Hepatocyte (in vitro differentiated cells): ENCODE measurements at regions not wholly inside any gene's neighbourhood (a gene's known extent, or its start where the extent isn't known, plus 50 kb on each side); places are given as distances from the start of the nearest gene placed in this dataset.
"Not testable (repeated sequence)": the region's sequence is repeated elsewhere in the genome, so short reads cannot be mapped to it uniquely, and the experiment has no call there.

Experiments used
- DNase-seq: peaks from one replicate; pipeline ENCODE4 v3.0.0-alpha.2; 2016; ENCODE audit warnings: low spot score
- H2AFZ ChIP-seq: fragments of 200-600 bp; sonication (generic); 2 replicates; pipeline ENCODE4 v1.6.0; 2016; ENCODE audit warnings: antibody characterized with exemption, mild to moderate bottlenecking
- H3K27ac ChIP-seq: fragments of 200-600 bp; sonication (generic); 2 replicates; pipeline ENCODE4 v1.5.1; 2016; ENCODE audit warnings: mild to moderate bottlenecking
- H3K27me3 ChIP-seq: fragments of 200-600 bp; sonication (generic); 2 replicates; pipeline ENCODE4 v1.6.1; 2016
- H3K36me3 ChIP-seq: fragments of 200-600 bp; sonication (generic); replicated peaks from 2 replicates; pipeline ENCODE4 v1.5.1; 2016; ENCODE audit warnings: low read depth; ENCODE audit not compliant: insufficient read depth
- H3K4me1 ChIP-seq: fragments of 200-600 bp; sonication (generic); 2 replicates; pipeline ENCODE4 v1.5.1; 2016; ENCODE audit warnings: mild to moderate bottlenecking, moderate library complexity; ENCODE audit not compliant: insufficient read depth
- H3K4me2 ChIP-seq: fragments of 200-600 bp; sonication (generic); 2 replicates; pipeline ENCODE4 v1.6.0; 2016
- H3K4me3 ChIP-seq: fragments of 200-600 bp; sonication (generic); 2 replicates; pipeline ENCODE4 v1.5.1; 2016; ENCODE audit warnings: mild to moderate bottlenecking
- H3K79me2 ChIP-seq: fragments of 200-600 bp; sonication (generic); 2 replicates; pipeline ENCODE4 v1.6.0; 2017; ENCODE audit warnings: mild to moderate bottlenecking
- H3K9me2 ChIP-seq: fragments of 200-600 bp; sonication (generic); replicated peaks from 2 replicates; pipeline ENCODE4 v1.6.0; 2017; ENCODE audit warnings: mild to moderate bottlenecking; ENCODE audit not compliant: insufficient read depth
- H3K9me3 ChIP-seq: fragments of 200-600 bp; sonication (generic); 2 replicates; pipeline ENCODE4 v1.5.1; 2016; ENCODE audit warnings: low read depth, mild to moderate bottlenecking
- H4K20me1 ChIP-seq: fragments of 200-600 bp; sonication (generic); 2 replicates; pipeline ENCODE4 v1.6.0; 2016; ENCODE audit warnings: mild to moderate bottlenecking; ENCODE audit not compliant: insufficient read depth, poor library complexity, severe bottlenecking
- EZH2 ChIP-seq: fragments of 200-600 bp; sonication (generic); IDR thresholded peaks from 2 replicates; pipeline ENCODE4 v1.6.1; 2016; ENCODE audit warnings: antibody characterized with exemption, mild to moderate bottlenecking, borderline replicate concordance
- EZH2phosphoT487 ChIP-seq: fragments of 200-600 bp; sonication (generic); IDR thresholded peaks from one replicate; pipeline ENCODE4 v1.6.1; 2018; ENCODE audit warnings: antibody characterized with exemption, mild to moderate bottlenecking, low read depth, moderate library complexity; ENCODE audit not compliant: unreplicated experiment, severe bottlenecking
- WGBS: methylation state at CpG from one replicate; pipeline ENCODE4 v1.1.6; 2016; ENCODE audit warnings: low lambda C conversion rate; ENCODE audit errors: missing lambda C conversion rate; 5-methylcytosine and 5-hydroxymethylcytosine counted together
- TF ChIP-seq, protein P1 (sequence below): fragments of 200-600 bp; sonication (generic); IDR thresholded peaks from 2 replicates; pipeline ENCODE4 v1.5.1; 2016; ENCODE audit warnings: antibody characterized with exemption, mild to moderate bottlenecking; ENCODE audit not compliant: poor library complexity

DNA sequence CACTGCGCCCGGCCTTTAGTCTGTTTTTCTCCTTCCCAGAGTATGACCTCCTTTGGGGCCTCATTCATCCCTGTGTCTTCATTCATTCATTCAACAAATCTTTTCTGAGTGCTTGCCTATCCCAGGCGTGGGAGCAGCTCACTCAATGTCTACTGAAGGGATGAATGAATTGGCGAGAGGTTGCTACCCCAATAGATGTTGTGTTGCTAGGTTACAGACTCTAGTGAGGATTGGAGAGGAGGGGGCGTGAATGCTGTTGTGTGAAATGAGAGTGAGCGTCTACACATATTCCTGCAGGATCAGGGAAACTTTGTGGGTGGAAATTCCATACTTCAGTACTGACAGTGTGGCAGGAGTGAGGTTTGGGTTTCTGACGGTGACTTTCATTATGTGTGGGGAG, 55.5 kb upstream of the EP300 start:
- Histone ChIP-seq H3K4me2 (no peak overlapping the region), H3K9me3 (no peaks in the 10 kb centered on the region), H3K9me2 (no peaks in the 10 kb centered on the region), H3K36me3 (no peaks in the 10 kb centered on the region), H3K4me3 (no peak overlapping the region), H3K27me3 (no peaks in the 10 kb centered on the region), H3K4me1 (no peaks in the 10 kb centered on the region), H3K27ac (no peak overlapping the region), H4K20me1 (no peaks in the 10 kb centered on the region), H3K79me2 (no peaks in the 10 kb centered on the region), H2AFZ (no peak overlapping the region)
- TF ChIP-seq EZH2 (no peak), EZH2phosphoT487 (no peak)
- TF ChIP-seq, protein P1, sequence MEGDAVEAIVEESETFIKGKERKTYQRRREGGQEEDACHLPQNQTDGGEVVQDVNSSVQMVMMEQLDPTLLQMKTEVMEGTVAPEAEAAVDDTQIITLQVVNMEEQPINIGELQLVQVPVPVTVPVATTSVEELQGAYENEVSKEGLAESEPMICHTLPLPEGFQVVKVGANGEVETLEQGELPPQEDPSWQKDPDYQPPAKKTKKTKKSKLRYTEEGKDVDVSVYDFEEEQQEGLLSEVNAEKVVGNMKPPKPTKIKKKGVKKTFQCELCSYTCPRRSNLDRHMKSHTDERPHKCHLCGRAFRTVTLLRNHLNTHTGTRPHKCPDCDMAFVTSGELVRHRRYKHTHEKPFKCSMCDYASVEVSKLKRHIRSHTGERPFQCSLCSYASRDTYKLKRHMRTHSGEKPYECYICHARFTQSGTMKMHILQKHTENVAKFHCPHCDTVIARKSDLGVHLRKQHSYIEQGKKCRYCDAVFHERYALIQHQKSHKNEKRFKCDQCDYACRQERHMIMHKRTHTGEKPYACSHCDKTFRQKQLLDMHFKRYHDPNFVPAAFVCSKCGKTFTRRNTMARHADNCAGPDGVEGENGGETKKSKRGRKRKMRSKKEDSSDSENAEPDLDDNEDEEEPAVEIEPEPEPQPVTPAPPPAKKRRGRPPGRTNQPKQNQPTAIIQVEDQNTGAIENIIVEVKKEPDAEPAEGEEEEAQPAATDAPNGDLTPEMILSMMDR = no peak
- no peak for DNase-seq
- 88% methylated on average over 7 of the region's 7 CpGs for WGBS

DNA sequence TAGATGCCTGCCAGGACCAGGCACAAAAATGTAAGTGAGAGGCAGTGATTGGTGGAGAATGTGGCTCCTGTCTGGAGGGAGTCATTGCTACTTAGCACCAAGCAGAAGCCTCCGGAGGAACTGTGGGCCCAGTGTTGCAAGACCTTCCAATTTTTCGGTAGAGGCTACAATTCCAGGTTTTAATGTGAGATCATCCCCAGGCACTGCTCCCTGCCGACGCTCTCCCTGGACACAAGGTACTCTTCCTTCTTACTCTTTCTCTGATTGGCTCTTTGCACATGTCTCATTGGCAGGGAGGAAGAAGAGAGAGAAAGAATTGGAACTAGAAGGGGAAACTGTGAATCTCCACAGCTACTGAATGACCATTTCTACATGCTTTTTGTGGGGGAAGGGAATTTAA, 53.7 kb upstream of the EP300 start:
- Histone ChIP-seq H3K4me2 (no peak overlapping the region), H3K27me3 (no peaks in the 10 kb centered on the region), H3K36me3 (no peaks in the 10 kb centered on the region), H3K4me1 (no peaks in the 10 kb centered on the region), H4K20me1 (no peaks in the 10 kb centered on the region), H3K79me2 (no peaks in the 10 kb centered on the region), H3K27ac (no peak overlapping the region), H3K9me2 (no peaks in the 10 kb centered on the region), H2AFZ (no peak overlapping the region), H3K4me3 (no peak overlapping the region), H3K9me3 (no peaks in the 10 kb centered on the region)
- no peak for DNase-seq
- TF ChIP-seq EZH2 = no peak
- TF ChIP-seq, protein P1 = no peak
- TF ChIP-seq EZH2phosphoT487 = no peak
- 67% methylated on average over 4 of the region's 4 CpGs for WGBS

DNA sequence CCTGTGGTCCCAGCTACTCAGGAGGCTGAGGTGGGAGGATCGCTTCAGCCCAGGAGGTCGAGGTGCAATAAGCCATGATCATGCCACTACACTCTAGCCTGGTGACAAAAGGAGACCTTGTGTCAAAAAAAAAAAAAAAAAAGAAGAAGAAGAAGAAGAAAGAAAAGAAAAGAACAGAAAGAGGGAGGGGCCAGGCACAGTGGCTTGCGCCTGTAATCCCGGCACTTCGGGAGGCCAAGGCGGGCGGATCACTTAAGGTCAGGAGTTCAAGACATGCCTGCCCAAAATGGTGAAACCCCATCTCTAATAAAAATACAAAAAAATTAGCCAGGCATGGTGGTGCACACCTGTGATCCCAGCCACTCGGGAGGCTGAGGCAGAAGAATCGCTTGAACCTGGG, 52.8 kb upstream of the EP300 start:
- WGBS = 96% methylated on average over 9 of the region's 9 CpGs
- not testable (repeated sequence) for H3K4me2 ChIP-seq, H4K20me1 ChIP-seq, H2AFZ ChIP-seq, H3K27ac ChIP-seq, H3K4me3 ChIP-seq, DNase-seq, H3K79me2 ChIP-seq, H3K27me3 ChIP-seq, H3K4me1 ChIP-seq, H3K9me2 ChIP-seq, H3K36me3 ChIP-seq, H3K9me3 ChIP-seq

DNA sequence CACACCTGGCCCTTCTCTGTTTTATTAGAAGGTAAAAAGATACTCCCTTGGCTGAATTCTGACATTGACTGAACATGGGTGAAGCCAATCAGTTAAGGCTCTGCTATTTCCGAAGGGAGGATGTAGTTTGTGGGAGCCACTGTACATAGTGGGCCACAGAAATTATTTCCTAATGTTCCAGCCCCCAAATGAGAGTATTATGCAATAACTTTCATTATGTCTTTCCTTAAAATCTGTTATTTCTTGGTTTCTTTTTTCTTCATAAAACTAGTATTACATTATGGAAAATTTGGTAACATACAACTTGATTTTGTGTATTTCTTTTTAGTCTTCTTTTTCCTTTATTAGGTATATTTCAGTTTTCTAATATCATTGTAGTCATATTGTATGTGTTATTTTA, 51.9 kb upstream of the EP300 start:
- Histone ChIP-seq H3K9me3 (no peaks in the 10 kb centered on the region), H3K36me3 (no peaks in the 10 kb centered on the region), H3K4me2 (no peak overlapping the region), H3K79me2 (no peaks in the 10 kb centered on the region), H3K4me3 (no peak overlapping the region), H3K4me1 (no peaks in the 10 kb centered on the region), H4K20me1 (no peaks in the 10 kb centered on the region), H3K27me3 (no peaks in the 10 kb centered on the region), H3K27ac (no peak overlapping the region), H2AFZ (no peak overlapping the region), H3K9me2 (no peaks in the 10 kb centered on the region)
- WGBS = 100% methylated on average over 1 of the region's 1 CpG
- DNase-seq = no peak
- TF ChIP-seq EZH2phosphoT487 = no peak
- TF ChIP-seq EZH2 = no peak
- TF ChIP-seq, protein P1 = no peak
